ENCODE measurements at regions not wholly inside any gene's neighbourhood (a gene's known extent, or its start where the extent isn't known, plus 50 kb on each side); places are given as distances from the start of the nearest gene placed in this dataset.
A peak's percentile ranks its signal among the peaks of the same experiment; 100 is the strongest.

DNA sequence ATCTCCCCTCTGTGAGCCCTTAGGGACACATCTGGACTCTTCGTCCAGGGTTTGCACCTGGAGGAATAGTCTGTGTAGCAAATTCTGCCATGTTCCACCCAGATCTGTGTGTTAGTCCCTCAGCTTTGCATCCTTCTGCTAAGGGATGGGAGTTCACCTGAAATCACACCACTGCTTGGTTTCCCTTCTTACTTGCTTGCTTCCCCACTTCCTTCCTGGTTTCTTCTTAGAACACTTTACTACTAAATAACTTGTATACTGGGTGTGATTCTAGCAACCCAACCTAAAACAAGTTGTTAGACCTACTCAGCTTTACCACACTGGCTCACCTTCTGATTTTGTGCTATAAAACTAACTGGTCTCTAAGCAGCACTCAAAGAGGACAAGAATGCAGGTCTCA, 202.6 kb upstream of the MAP3K1 start:
- ChIA-PET CTCF (interaction anchor here (0.7 to 1.4 kb wide), 3 partner anchors 24 to 342 kb away, joined by 3 to 5 read pairs (median 3); no protein-coding TSS in a partner anchor), POLR2A (interaction anchor here (0.8 to 4.6 kb wide), 19 partner anchors 8 to 284 kb away, joined by 3 to 28 read pairs (median 6); partner anchors contain the start of gene MAP3K1)
- Mint-ChIP-seq H3K27ac (peak overlapping the region; percentile 85), H3K4me3 (peak overlapping the region; percentile 64), H3K9me3 (peaks cover 24% of the 10 kb centered on the region), H3K4me1 (peaks cover 88% of the 10 kb centered on the region), H3K36me3 (ENCODE audit: low read depth) (peaks cover 64% of the 10 kb centered on the region), H3K27me3 (no peaks in the 10 kb centered on the region)
- DNase-seq: peak; percentile 40

DNA sequence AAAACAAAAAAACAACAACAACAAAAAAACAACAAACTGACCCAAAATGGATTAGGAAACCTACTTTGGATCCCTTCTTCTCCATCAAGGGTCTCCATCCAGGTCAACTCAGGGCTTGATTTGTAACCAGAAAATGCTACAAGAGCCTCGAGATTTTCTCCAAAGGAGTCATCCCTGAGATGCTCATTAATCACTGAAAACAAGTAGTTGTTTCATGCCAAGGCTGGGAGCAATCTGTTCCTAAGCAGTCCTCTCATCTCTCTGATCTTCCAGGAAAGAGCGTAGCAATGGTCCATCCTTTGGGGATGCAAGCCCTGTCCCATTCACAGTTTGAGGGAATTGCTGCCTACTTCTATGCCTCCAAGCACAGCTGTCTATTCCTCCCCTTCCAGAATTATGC, 203.0 kb upstream of the MAP3K1 start:
- peaks cover 24% of the 10 kb centered on the region for H3K9me3 Mint-ChIP-seq
- H3K4me3 Mint-ChIP-seq: peak overlapping the region; percentile 64
- H3K27ac Mint-ChIP-seq: peak overlapping the region; percentile 85
- DNase-seq: no peak
- peaks cover 64% of the 10 kb centered on the region for H3K36me3 Mint-ChIP-seq (ENCODE audit: low read depth)
- no peaks in the 10 kb centered on the region for H3K27me3 Mint-ChIP-seq
- ChIA-PET POLR2A (interaction anchor here (0.8 to 4.6 kb wide), 18 partner anchors 8 to 284 kb away, joined by 3 to 28 read pairs (median 6); partner anchors contain the start of gene MAP3K1), CTCF (interaction anchor here (1.0 kb wide), 1 partner anchor 133 kb away, joined by 3 read pairs; no protein-coding TSS in a partner anchor)
- peaks cover 92% of the 10 kb centered on the region for H3K4me1 Mint-ChIP-seq

DNA sequence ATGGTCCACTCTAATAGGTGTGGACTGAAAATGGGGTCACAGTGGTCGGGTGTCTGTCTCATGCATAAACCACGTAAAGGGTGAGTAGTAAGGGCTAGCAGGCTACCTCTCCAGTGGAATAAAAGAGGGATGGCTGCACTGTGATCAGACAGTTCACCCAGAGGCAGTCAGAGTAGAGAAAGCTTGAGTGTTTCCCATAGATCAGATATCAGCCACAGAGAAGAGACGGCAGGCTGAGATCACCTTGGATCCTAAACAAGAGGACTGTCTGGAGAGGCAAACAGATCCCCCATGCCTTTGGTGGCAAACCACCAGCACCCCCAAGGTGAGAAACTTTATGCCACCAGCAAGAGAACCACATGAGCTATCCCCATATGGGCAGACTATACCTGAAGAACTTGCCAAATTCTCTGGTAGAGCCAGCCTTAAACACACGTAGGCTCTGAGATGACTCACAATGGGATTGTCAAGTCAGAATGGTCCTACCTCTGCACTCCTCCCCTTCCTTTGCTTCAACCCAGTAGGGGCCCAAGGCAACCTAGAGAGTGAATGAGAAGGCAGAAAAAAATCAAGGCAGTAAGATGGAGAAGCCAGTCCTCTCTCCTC, 205.2 kb upstream of the MAP3K1 start:
- H3K4me3 Mint-ChIP-seq: peak overlapping the region; percentile 41
- POLR2A ChIA-PET: interaction anchor here (0.6 to 1.8 kb wide), 7 partner anchors 98 to 282 kb away, joined by 3 to 5 read pairs (median 3); partner anchors contain the start of gene MAP3K1
- H3K27me3 Mint-ChIP-seq: peaks cover 5% of the 10 kb centered on the region
- CTCF ChIA-PET: no interaction called here
- H3K4me1 Mint-ChIP-seq: peaks cover 88% of the 10 kb centered on the region
- peaks cover 23% of the 10 kb centered on the region for H3K9me3 Mint-ChIP-seq
- DNase-seq: peak; percentile 67
- peaks cover 54% of the 10 kb centered on the region for H3K36me3 Mint-ChIP-seq (ENCODE audit: low read depth)
- H3K27ac Mint-ChIP-seq: peak overlapping the region; percentile 85

DNA sequence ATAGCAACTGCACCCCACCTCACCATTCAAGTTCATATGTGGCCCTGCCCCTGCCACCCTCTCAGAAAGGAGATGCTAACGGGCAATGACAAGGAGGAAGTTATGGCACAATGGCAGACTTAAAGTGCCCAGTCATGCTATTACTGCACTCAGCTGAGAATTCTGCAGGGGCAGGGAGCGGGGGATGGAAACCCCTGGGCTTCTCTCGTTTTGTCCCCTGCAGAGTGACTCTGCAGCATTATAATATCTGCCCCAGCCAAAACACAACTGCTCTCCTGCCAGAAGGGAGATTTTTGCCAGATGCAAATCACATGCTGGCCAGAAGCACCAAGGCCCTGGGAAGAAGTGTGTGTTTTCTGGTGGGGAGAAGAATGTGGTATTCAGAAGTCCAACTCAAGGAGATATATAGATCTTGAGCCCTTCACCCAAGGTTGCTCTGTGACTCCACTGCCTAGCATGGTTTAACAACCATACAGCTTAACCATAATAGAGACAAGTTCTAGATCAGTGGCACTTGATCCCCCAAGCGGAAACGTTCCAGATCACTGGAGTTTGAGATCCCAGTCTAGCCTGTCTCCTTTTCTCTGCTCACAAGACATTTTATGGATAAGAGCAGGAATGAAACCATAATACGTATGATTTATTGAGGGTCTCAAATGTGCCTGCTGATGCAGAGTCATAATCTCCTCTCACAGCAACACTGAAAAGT, 207.0 kb upstream of the MAP3K1 start:
- no peak for DNase-seq
- Mint-ChIP-seq H3K4me3 (no peak overlapping the region), H3K4me1 (peaks cover 82% of the 10 kb centered on the region), H3K27ac (no peak overlapping the region), H3K9me3 (peaks cover 22% of the 10 kb centered on the region), H3K36me3 (ENCODE audit: low read depth) (peaks cover 46% of the 10 kb centered on the region), H3K27me3 (peaks cover 5% of the 10 kb centered on the region)
- CTCF ChIA-PET: no interaction called here
- POLR2A ChIA-PET: interaction anchor here (0.8 to 1.2 kb wide), 3 partner anchors 12 to 280 kb away, joined by 3 read pairs; no protein-coding TSS in a partner anchor

DNA sequence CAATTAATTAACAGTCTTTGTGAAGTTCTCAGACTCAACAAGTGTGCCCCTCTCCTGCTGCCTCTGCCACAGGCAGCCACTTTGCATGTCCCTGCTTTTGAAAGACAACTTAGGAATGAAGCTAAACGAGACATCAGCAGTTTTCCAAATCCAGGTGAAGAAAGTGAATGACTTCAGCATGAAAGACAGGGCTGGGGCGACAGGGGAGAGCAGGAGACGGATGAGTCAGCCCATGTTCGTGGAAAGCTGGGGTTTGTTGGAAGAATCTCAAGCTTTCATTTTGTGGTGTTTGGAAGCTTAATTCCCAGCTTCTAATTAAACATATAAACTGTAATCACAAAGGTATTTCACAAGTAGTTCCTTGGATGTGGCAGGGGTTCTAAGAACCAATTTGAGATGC, 207.8 kb upstream of the MAP3K1 start:
- CTCF ChIA-PET: no interaction called here

DNA sequence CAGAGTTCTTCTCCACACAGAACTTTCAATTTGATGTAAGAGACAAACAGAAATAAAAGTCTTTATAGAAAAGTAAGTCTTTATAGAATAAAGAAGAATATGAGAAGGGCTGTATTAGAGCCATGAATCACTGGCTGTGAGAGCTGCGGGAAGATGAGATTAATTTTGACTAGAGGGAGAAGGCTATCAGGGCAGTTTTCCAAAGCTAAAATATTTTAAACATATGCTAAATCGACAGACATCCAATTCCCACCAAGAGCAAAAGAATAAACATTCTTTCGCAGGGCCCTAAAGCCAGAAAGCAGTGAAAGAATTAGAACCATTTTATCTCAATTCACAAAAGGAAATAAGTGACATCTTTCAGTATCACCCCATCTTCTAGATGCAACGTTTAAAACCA, 208.3 kb upstream of the MAP3K1 start:
- H3K9me3 Mint-ChIP-seq: peaks cover 19% of the 10 kb centered on the region
- no peak for DNase-seq
- H3K4me1 Mint-ChIP-seq: peaks cover 82% of the 10 kb centered on the region
- CTCF ChIA-PET: no interaction called here
- POLR2A ChIA-PET: interaction anchor here (0.6 to 1.2 kb wide), 2 partner anchors 10 to 279 kb away, joined by 3 read pairs; no protein-coding TSS in a partner anchor
- H3K36me3 Mint-ChIP-seq (ENCODE audit: low read depth): peaks cover 41% of the 10 kb centered on the region
- no peak overlapping the region for H3K27ac Mint-ChIP-seq
- no peak overlapping the region for H3K4me3 Mint-ChIP-seq
- peaks cover 5% of the 10 kb centered on the region for H3K27me3 Mint-ChIP-seq

More for the DNA sequence above, 207.8 kb upstream of the MAP3K1 start:
- no peak for DNase-seq
- Mint-ChIP-seq H3K27ac (no peak overlapping the region), H3K36me3 (ENCODE audit: low read depth) (peaks cover 43% of the 10 kb centered on the region), H3K27me3 (peaks cover 5% of the 10 kb centered on the region), H3K4me3 (no peak overlapping the region), H3K4me1 (peaks cover 82% of the 10 kb centered on the region), H3K9me3 (peaks cover 19% of the 10 kb centered on the region)
- POLR2A ChIA-PET: interaction anchor here (0.6 to 1.2 kb wide), 4 partner anchors 9 to 279 kb away, joined by 3 read pairs; no protein-coding TSS in a partner anchor

DNA sequence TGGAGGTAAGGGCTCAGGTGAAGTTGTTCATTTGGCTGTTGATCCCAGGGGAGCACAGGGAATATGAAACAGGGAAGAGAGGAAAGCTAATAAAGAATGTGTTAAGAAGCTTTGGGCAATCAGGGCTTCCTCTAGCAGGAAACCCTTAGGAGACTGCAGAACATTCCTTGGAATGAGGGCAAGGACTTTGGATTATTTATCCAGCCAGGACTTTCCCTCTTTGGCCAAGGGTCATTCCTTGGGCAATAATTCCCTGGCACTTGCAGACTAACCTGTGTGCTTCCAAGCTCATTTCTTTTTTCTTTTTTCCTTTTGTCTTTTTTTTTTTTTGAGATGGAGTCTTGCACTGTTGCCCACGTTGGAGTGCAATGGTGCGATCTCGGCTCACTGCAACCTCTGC, 209.2 kb upstream of the MAP3K1 start:
- H3K36me3 Mint-ChIP-seq (ENCODE audit: low read depth): peaks cover 35% of the 10 kb centered on the region
- peaks cover 80% of the 10 kb centered on the region for H3K4me1 Mint-ChIP-seq
- ChIA-PET POLR2A (no interaction called here), CTCF (interaction anchor here (1.0 kb wide), 1 partner anchor 10 kb away, joined by 4 read pairs; no protein-coding TSS in a partner anchor)
- H3K4me3 Mint-ChIP-seq: no peak overlapping the region
- H3K9me3 Mint-ChIP-seq: peaks cover 12% of the 10 kb centered on the region
- DNase-seq: no peak
- H3K27me3 Mint-ChIP-seq: peaks cover 9% of the 10 kb centered on the region
- H3K27ac Mint-ChIP-seq: no peak overlapping the region

DNA sequence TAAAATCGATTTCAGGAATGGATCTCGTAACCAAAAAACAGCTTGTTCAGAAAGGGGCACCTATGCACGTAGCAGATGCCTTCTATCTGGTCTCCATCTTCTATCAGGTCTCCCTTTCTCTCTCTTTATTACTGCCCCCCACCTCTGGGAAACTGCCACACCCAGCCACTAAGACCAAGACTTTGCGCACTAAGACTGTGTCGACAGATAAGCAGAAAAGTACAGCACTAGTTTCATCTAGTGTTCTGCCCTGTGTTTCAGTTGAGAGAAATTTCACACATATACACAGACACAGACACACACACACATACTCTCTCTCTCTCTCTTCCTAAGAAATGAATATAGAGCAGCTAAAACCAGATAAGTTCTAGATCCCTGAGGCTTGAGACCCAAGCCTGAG, 210.1 kb upstream of the MAP3K1 start:
- Mint-ChIP-seq H3K9me3 (peaks cover 5% of the 10 kb centered on the region), H3K4me3 (no peak overlapping the region), H3K27me3 (peaks cover 13% of the 10 kb centered on the region), H3K4me1 (peaks cover 71% of the 10 kb centered on the region), H3K36me3 (ENCODE audit: low read depth) (peaks cover 28% of the 10 kb centered on the region), H3K27ac (no peak overlapping the region)
- ChIA-PET CTCF (interaction anchor here (0.6 kb wide), 1 partner anchor 224 kb away, joined by 3 read pairs; no protein-coding TSS in a partner anchor), POLR2A (interaction anchor here (0.9 kb wide), 1 partner anchor 126 kb away, joined by 4 read pairs; no protein-coding TSS in a partner anchor)
- DNase-seq: no peak

DNA sequence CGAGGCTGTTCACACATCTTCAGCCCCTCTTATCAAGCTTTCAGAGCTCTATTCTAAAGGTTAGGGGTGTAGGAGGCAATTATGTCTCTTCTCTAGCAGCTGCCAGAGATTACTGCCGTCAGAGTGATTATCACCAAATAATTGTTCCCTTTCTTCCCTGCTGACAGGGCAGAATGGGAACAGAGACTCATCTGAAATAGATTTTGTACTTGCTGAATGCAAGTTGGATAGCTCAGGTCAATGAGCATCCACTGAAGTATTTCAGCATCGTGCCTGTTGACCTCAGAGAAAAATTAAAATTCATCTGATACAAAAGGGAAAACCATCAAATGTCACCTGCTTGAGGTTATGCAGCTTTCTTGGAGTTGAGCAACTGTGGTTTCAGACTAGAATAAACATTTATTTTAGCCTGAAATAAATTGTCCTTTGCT, 213.7 kb upstream of the MAP3K1 start:
- Mint-ChIP-seq H3K27ac (no peak overlapping the region), H3K9me3 (peaks cover 5% of the 10 kb centered on the region), H3K4me1 (peaks cover 48% of the 10 kb centered on the region), H3K4me3 (no peak overlapping the region), H3K36me3 (ENCODE audit: low read depth) (peaks cover 21% of the 10 kb centered on the region), H3K27me3 (peaks cover 13% of the 10 kb centered on the region)
- ChIA-PET CTCF (no interaction called here), POLR2A (interaction anchor here (2.3 kb wide), 1 partner anchor 11 kb away, joined by 10 read pairs; no protein-coding TSS in a partner anchor)
- no peak for DNase-seq

DNA sequence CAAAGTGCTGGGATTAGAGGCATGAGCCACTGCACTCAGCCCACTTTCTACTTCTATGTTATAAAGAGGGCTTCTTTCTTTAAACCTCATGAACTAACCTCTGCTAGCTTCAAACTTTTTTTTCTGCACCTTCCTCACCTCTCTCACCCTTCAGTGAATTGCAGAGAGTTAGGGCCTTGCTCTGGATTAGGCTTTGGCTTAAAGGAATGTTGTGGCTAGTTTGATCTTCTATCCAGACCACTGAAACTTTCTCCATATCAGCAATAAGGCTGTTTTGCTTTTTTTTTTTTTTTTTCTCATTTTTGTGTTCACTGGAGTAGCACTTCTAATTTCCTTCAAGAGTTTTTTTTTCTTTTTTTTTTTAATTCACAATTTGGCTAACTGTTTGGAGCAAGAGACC, 216.4 kb upstream of the MAP3K1 start:
- Mint-ChIP-seq H3K9me3 (no peaks in the 10 kb centered on the region), H3K4me3 (no peak overlapping the region), H3K27ac (no peak overlapping the region), H3K27me3 (peaks cover 10% of the 10 kb centered on the region), H3K36me3 (ENCODE audit: low read depth) (peaks cover 10% of the 10 kb centered on the region), H3K4me1 (peaks cover 31% of the 10 kb centered on the region)
- ChIA-PET POLR2A (interaction anchor here (2.0 kb wide), 1 partner anchor 10 kb away, joined by 5 read pairs; no protein-coding TSS in a partner anchor), CTCF (interaction anchor here (0.7 to 1.4 kb wide), 2 partner anchors 71 to 218 kb away, joined by 3 to 7 read pairs; no protein-coding TSS in a partner anchor)
- no peak for DNase-seq

DNA sequence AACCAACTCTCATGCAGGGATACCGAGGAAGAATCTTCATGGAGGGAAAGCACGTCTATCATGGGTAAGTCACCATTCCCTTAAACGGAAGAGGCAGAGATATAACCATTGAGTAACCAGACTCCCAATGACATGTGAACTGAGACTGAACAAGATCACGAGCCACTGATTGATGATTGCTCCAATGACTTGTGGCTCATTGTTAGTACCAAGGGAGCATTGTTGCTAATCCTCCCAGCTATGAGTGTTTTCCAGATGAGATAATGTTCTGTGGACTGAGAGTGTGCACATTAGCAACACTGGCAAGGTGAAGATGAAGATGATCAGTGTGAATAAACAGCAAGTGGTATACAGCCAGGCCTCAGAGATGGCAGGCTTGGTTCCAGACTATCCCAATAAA, 219.2 kb upstream of the MAP3K1 start:
- ChIA-PET CTCF (interaction anchor here (1.3 kb wide), 1 partner anchor 242 kb away, joined by 3 read pairs; no protein-coding TSS in a partner anchor), POLR2A (no interaction called here)
- H3K4me3 Mint-ChIP-seq: no peak overlapping the region

DNA sequence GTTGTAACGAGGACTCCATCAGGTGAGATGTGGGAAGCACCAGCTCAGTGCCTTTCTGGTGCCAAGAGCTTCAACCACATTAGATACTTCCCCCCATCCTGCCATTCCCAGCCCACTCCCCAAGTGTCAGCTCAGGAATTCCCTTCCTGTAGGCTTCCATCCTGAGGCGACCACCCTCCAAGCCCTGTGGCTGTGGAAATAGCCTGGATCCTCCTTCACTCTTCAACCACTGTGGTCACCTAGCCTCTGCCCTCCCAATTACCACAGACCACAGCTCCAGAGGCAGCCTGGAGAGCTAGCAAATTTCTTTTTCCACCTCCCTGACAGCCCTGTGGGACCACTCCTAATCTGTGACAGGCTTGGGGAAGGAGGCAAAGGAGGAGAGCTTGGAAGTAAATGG, 219.8 kb upstream of the MAP3K1 start:
- POLR2A ChIA-PET: no interaction called here
- no peaks in the 10 kb centered on the region for H3K9me3 Mint-ChIP-seq
- no peak overlapping the region for H3K27ac Mint-ChIP-seq
- CTCF ChIA-PET: interaction anchor here (1.3 kb wide), 1 partner anchor 242 kb away, joined by 3 read pairs; no protein-coding TSS in a partner anchor
- H3K27me3 Mint-ChIP-seq: peaks cover 4% of the 10 kb centered on the region
- H3K4me1 Mint-ChIP-seq: peaks cover 7% of the 10 kb centered on the region
- H3K36me3 Mint-ChIP-seq (ENCODE audit: low read depth): no peaks in the 10 kb centered on the region
- no peak for DNase-seq
- H3K4me3 Mint-ChIP-seq: no peak overlapping the region

More for the DNA sequence above, 219.2 kb upstream of the MAP3K1 start:
- no peak for DNase-seq
- Mint-ChIP-seq H3K9me3 (no peaks in the 10 kb centered on the region), H3K27me3 (peaks cover 8% of the 10 kb centered on the region), H3K36me3 (ENCODE audit: low read depth) (peaks cover 3% of the 10 kb centered on the region), H3K4me1 (peaks cover 7% of the 10 kb centered on the region), H3K27ac (no peak overlapping the region)

DNA sequence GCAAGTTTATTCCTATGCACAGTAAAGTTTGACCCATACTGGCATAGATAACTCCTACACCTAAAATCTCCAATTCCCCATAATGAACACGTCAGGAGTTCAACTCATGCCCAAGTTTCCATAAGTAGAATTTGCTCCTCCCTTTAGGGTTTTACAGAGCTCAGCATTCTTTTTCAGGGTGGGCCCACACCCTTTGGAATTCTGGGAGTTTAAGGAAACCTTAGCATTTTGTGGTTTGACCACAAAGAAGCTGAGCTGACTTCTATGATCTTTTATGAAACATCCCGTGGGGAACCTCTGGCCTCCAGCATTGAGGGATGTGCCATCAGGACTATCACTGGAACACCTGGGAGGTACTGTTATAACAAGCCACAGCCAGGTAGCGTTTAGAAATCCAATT, 220.6 kb upstream of the MAP3K1 start:
- ChIA-PET CTCF (no interaction called here), POLR2A (no interaction called here)
- Mint-ChIP-seq H3K27me3 (peaks cover 4% of the 10 kb centered on the region), H3K27ac (no peak overlapping the region), H3K36me3 (ENCODE audit: low read depth) (no peaks in the 10 kb centered on the region), H3K4me1 (peaks cover 7% of the 10 kb centered on the region), H3K4me3 (no peak overlapping the region), H3K9me3 (no peaks in the 10 kb centered on the region)
- no peak for DNase-seq
